22Rv1 (cell line): ENCODE measurements at regions not wholly inside any gene's neighbourhood (a gene's known extent, or its start where the extent isn't known, plus 50 kb on each side); places are given as distances from the start of the nearest gene placed in this dataset.

ENCODE experiments used
- H3K27ac ChIP-seq: fragments of 450-650 bp; 2 replicates; pipeline ENCODE4 v1.5.1; 2017
- CTCF ChIP-seq: fragments of 450-650 bp; IDR thresholded peaks from 2 replicates; pipeline ENCODE4 v1.5.1; 2017; ENCODE audit warnings: mild to moderate bottlenecking
- ZFX ChIP-seq: fragments of 450-650 bp; IDR thresholded peaks from 2 replicates; pipeline ENCODE4 v1.6.1; 2017; ENCODE audit warnings: antibody characterized with exemption, borderline replicate concordance

- no peak overlapping the region for H3K27ac ChIP-seq
- TF ChIP-seq CTCF (no peak), ZFX (no peak)
Observed at GRCh38 chr10:108244443-108245228, 1080.1 kb upstream of the SORCS1 start.

- no peak for TF ChIP-seq ZFX
- TF ChIP-seq CTCF = no peak
- H3K27ac ChIP-seq = no peak overlapping the region
Observed at GRCh38 chr10:108241166-108241565, 1076.7 kb upstream of the SORCS1 start.

GRCh38 chr10:108238261-108238660 is 1073.8 kb upstream of the SORCS1 start:
- TF ChIP-seq CTCF = no peak
- TF ChIP-seq ZFX = no peak
- no peak overlapping the region for H3K27ac ChIP-seq

GRCh38 chr10:108230478-108231170 is 1066.1 kb upstream of the SORCS1 start:
- no peak for TF ChIP-seq CTCF
- no peak for TF ChIP-seq ZFX
- H3K27ac ChIP-seq = no peak overlapping the region

GRCh38 chr10:108208732-108209131 is 1044.2 kb upstream of the SORCS1 start:
- no peak for TF ChIP-seq ZFX
- TF ChIP-seq CTCF = no peak

GRCh38 chr10:108208038-108208437 is 1043.5 kb upstream of the SORCS1 start:
- no peak overlapping the region for H3K27ac ChIP-seq
- TF ChIP-seq CTCF (no peak), ZFX (no peak)

More at GRCh38 chr10:108208732-108209131, 1044.2 kb upstream of the SORCS1 start:
- no peak overlapping the region for H3K27ac ChIP-seq
